ENCODE measurements at regions not wholly inside any gene's neighbourhood (a gene's known extent, or its start where the extent isn't known, plus 50 kb on each side); places are given as distances from the start of the nearest gene placed in this dataset.

DNA sequence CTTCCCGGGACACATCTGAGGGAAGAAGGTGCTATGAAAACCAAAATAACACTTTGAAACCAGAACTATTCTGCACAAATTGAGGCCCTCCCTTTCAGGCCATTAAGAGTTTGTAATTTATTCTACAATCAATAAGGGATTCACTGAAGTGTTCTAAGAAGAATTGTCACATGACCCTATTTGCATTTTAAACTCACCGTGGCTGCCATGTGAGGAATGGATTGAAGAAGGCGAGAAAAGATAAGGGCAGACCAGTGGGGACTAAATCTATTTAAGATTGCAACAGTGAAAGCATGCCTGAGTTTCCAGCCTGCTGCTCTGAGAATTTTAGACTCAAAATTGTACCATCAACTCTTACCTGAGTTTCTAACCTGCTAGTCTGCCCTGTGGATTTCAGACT, 408.8 kb upstream of the SALL1 start:
- DNase-seq, result no peak

DNA sequence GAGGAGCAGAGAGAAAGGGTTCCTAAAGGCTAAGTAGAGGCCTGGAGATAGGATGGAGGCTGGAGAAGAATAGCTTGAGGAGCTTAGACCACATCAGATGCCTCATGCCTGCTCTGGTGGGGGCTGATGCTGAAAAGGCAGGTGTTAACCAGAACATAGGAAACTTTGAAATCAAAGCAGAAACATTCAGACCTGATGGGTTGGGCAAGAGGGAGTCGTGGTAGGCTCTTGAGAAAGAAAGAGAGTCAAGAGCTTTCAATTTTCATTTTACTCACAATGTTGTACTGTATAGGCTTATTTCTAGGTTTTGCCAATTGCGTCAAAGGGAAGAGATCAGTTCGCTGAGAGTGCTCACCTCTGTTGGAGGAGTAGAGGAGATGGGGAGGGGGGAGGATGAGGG, 406.6 kb upstream of the SALL1 start:
- DNase-seq, result no peak

DNA sequence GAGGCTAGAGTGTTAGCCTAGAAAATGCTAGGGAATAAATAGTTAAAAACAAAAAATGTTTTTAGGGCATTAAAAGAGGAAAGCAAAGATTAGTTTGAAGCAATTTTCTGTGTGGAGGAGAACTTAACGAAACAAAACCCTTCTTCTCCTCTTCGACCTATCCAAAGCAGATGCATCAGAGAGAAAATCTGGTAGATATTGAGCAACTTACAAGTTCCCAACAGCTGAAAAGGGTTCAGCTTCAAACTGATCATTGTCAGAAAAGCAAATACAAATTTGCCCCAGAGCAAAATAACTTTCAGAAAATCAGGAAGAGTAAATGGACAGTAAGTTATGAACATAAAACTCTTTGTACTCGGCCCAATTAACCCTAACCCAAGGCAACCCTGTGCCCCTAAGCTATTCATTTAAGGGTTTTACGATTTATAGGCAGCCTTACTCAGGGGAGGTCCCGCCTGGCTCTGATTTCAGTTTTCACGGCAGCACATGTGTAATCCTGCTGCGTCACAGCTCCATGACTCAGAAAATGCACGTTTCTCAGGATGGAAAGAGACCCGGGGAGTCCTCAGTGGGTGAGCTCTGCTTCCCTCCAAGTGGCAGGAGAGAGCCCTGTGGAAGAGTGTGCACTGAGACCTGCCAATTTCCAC, 405.7 kb upstream of the SALL1 start:
- DNase-seq, result no peak

DNA sequence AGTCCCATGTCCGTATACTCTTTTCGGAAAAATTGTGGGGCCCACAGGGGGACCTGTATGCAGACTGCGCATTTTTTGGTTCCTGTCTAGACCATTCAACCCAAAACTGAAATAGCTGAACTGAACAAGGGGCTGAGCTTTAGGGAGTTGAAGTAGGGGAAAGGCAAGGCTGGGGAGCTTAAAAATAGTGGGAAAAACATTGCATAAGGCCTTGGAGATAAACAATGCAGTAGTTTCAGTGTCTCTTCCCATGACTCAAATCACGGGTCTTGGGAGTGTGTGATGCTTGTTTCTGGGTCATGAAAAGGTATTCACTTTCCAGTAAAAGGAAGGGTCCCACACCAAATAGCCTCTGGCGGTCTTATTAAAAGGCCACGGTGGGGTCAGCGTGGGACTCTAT, 402.8 kb upstream of the SALL1 start:
- DNase-seq, result no peak

DNA sequence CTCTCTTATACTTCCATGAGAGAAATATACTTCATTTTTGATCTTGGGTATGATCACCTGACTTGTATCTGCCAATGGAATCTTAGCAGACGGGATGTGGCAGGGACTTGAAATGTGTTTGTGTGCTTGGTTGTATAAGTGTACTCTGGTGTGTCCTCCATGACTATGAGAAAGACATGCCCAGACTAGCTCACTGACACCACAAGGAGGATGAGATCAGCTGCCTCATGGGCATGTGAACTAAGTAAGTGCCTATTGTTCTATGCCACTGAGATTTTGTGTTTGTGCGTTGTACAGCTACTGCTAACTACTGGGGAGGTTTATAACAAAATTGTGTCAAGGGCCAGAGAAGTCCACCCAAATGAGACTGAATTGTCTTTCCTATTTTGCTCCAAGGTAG, 402.2 kb upstream of the SALL1 start:
- DNase-seq, result no peak

DNA sequence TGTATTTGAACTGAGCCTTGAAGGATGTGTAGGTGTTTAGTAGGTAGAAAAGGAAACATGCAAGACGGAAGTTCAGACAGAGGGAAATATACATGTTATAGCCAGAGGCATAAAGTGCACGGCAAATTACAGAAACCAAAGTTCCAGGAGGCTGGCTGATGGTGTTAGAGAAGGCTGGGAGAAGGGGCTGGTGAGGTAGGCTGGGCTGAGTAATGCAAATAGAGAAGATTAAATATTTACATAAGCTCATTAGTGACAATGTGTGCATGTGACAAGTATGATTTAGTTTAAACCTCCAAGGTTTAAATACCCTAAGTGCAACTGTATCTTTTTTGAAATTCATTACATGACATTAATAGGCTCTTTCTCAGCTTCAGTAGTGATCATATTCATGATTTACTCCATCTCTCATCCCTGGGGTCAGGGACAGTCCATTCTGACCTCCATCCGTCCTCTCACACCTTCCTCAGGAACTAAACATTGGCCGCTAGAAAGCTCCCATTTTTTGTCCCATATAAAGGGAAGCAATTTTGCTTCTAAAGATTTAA, 399.8 kb upstream of the SALL1 start:
- DNase-seq, result peak; percentile 19 to 50

DNA sequence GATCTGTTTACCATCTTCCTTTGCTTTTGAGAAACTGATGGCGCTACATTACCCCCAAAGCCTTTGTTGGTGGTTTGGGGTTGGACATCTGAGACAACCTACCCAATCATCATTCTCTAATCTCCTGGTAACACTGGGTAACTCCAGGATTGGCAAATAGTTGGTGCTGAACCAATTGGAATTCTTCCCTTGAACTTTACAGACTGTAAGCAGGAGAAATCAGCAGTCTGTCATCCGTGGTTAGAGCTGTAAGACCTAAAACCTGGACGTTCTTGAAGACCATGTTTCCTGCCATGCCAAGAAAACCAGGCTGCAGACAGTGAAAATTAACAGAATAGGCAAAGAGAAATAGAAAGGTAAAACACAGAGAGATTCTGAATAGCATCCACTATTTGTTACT, 398.8 kb upstream of the SALL1 start:
- no peak for DNase-seq

DNA sequence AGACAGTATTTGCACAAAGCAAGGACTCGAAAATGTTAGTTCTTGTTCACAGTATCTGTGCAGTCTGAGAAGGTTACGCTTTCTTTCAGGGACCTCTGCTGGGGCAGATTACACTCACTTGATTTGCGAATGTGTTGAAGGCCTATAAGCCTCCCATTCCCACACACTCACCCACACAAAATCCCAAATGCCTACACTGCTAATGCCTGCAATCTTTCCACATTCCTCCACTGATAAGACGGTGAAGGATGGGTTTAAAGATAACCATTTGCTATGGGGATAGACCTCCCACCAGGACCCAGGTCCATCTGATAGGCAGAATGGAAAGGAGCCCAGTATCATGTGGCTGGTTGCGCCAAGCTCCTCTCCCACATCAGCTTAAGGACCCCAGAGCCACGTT, 394.9 kb upstream of the SALL1 start:
- no peak for DNase-seq

DNA sequence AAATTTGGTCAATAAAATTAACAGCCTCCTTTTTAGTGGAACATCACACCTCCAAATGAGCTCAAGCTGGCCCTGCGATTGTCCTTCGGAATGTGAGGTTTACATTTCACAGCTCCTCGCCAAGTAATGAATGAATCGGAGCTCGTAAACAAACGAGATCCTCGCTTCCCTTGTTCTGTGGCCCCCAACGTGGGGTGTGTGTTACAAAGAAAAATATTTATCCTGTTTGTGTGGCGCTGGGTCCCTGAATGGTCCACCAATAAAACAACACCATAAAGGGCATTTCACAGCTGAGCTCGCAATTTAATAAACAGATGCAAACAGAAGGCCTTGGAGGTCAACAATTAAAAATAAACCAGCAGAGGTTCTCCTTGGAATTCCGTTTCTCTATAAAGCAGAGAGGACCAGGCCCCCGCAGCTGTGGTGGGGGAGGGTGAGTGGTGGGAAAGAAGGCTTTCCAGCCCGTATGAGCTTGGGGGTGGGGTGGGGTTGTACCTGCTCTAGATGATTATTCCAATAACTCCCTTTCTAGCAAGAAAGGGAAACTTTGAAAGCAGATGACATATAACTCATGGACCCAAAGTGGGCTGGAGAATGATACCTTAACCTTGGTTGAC, 393.9 kb upstream of the SALL1 start:
- DNase-seq, result no peak

DNA sequence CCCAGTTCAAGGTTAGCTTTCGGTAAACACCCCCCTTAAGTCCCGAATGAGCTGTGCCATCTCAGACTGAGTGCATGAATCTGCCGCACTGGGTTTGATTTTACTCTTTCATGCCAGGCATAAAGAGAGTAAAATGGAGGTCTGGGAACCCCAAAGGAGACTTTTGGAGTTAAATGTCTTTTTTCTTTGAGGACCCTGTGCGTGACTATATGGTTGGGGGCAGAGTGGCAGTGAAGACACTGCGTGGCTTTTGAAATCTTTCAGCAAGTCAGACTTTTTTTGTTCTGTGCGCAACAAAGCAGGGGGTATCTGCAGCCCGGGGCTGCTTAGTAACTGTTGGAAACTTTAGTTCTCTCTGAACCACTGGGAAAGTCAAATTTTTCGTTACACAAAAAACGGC, 392.9 kb upstream of the SALL1 start:
- DNase-seq, result no peak

DNA sequence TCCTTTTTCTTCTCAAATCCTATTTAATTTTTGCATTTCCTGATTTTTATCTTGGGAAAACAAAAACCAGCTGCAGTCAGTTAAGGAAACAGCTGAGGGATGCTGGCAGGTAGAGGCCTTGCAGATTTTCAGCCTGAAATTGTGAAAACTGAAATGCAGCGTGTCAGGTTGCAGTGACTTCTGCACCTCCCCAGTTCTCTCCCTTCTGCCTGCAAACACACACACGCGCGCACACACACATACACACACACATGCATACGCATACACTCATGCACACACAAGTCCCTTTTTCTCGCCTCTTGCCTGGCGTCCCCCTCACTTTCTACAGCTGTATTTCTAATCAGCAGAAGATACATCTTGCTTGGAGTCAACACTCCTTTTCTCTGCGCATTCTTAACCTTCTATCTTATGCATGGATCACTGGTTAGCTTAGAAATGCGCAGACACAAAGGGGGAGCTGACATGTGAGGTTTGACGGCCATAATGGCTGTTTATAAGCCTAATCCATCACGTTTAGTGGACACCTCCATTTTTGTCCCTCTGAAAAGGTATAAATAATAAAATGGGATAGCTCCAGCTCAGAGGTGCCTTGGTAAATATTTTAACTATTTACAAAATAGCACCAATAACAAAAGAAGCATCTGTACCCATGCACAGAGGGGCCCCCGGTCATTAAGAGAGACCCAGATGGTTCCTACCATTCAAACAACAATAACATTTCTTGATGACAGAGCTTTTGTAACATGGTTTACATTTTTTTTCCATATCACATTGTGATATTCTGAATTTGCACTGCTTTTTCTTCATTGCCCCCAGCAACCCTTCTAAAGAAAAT, 392.1 kb upstream of the SALL1 start:
- peak in 1 of 2 experiments; percentile 1 for DNase-seq

DNA sequence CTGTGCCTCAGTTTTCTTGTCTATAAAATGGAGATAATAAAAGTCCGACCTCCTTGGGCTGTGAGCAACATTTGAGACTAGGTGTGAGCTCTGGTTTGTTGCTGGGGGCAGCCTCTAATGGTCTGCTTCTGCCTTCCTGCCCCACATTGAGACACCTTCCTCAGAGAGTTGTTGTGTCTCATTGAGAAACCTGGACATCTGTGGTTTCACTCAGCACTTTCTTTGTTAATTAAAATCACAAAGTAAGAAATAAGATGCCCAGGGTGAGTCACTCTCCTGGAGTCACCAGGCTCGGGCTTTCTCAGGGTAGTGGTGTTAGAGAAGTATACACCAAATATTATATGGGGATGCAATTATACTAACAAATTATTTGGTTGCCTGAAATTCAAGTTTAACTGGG, 389.2 kb upstream of the SALL1 start:
- no peak for DNase-seq

DNA sequence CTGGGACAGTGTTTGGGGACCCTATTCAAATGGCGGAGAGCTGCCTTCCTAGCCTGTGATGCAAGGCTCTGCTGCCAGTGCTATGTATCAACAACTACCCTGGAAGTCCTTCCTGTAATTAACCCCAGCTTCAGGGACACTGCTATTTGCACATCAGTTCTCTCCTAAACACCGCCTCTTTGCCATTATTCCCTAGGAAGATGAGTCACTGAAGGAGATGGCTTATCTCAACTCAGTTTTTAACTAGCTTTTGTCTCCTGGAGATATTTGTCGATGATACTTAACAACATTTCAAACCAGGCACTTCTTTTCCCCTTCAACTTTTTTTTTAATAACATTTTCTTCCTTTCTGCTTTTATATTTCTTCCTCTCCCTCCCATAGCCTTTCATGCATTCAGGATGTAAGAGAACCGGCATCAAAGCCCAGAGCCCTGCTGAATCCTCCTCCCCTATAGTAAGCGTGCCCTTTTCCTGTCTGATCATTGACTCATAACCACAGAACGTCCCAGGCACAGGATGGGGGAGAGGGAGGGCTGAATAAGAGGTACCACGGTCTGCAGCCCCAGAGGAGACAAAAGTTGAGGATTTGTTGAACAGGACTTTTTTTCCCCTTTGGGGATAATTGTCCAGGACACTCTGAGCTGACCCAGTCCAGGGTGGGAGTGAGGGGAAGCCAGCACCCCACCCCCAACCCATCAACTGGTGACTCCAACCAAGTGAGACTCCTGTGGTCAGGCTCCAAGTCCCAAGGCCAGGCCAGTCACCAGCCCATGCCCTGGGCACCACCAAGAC, 387.8 kb upstream of the SALL1 start:
- peak in 1 of 2 experiments; percentile 2 for DNase-seq

DNA sequence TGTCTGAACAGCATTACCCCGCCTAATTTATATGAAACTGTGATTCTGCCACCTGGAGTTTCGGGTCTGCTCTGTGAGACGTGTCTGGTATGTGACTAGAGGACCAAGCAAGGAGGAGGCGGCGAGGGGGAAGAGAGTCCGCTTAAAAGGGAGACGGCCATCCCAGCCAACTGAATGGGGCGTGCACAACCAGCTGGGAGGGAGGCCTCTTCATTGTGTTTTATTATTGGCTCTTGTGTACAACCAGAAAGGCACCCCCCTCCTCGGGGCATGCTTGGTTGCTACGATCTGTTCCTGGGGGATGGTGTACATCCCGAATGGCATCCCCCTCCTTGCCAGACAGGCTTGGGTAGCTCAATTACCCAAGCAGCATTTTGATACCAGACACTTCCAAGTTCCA, 384.5 kb upstream of the SALL1 start:
- no peak for DNase-seq

DNA sequence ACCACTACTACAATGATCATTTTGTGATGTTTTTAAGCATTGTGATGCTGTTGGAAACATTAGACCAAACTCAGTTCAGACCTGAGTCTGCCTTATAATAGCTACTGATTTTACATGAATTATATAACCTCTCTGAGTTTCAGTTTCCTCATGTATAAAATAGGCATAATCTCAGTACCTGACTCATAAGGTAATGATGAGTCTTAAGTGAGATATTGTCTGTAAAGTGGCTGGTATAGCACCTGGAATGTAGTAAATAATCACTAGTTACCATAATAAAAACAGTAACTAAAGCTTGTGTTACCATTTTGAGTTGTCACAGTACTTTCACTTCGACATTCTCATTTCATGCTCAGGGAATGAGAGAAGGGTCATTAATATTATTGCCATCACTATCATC, 381.5 kb upstream of the SALL1 start:
- no peak for DNase-seq

DNA sequence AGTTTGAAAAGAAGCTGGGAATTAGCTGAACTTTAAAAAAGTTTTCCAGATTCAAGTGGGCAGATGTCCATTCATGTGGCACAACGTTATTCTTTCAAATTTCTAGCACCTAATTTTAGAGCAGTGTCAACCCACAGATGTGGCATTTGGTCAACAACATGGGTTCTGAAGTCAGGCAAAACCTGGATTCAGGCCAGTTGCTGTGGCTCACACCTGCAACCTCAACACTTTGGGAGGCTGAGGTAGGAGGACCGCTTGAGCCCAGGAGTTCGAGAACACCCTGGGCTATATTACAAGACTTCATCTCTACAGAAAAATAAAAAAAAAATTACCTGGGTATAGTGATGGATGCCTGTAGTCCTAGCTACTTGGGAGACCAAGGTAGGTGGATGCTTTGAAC, 380.2 kb upstream of the SALL1 start:
- no peak for DNase-seq

DNA sequence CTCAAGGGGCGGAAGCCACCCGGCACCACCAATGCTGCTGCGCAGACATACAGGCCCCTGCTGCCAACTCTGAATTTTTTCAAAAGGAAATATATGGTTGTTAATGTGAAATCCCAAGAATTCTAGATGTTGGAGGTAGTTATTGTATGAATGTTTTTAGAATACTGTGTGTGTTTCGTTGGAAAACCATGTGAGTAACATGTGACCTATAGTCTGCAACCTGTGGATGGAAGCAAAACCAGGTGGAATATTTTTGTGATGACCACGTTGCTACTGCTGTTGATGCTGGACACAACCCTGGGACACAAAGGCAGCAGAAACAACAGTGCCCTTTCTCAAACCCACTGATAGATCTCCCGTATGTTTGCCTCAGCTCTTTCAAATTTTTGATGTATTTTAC, 376.3 kb upstream of the SALL1 start:
- DNase-seq, result no peak

DNA sequence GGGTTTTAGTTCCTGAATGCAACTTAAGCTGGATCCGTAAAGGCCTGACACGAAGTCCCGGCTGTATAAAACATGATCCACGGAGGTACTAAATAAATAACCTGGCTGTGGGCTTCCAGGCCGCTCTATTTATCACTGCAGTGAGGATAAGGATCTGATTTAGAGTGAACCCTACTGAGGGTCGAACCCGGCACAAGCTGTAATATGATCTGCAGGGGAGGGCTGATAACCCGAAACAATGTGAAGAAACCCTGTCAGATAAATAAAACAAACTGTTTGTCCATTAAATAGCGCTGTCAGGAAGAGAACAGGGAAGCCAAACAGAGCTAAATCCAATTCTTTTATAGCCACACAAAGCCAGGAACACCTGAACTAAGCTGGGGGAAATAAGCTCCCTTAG, 375.6 kb upstream of the SALL1 start:
- no peak for DNase-seq

DNA sequence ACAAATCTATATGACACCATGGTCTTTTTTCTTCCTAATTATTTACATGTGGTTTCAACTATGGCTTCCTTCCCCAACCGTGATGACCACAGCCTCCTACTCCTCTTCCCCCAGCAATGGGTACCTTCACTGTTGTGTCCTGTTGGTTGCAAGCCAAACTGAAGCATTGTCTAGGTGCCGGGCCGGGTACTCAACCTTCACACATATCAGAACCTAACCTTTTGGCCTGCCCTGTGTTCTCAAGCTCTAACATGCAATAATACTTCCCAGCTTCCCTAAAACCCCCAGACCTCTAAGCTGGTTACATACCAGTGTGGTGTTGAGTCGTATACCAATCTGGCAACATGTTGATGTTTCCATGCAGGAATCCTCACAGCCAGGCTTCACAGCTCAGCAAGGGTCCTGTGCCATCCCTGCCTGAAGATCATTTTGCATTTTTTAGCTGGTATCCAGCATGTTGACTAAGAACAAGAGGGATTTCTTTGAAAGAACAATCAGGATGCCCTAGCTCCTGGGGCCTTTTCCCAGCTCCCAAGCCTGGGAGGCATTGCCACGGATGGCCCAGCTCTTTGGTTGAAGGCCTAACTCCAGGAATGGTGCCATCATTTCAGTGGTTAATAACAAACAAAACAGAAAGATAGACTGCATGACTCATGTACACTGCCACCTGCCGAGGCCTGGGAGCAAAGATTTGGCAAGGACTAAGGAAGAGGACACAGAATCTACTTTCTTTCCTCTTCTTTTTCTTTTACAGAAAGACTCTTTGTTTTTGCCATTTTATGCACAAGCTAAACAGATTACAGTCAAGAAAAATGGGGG, 373.7 kb upstream of the SALL1 start:
- peak in 1 of 2 experiments; percentile 1 for DNase-seq

DNA sequence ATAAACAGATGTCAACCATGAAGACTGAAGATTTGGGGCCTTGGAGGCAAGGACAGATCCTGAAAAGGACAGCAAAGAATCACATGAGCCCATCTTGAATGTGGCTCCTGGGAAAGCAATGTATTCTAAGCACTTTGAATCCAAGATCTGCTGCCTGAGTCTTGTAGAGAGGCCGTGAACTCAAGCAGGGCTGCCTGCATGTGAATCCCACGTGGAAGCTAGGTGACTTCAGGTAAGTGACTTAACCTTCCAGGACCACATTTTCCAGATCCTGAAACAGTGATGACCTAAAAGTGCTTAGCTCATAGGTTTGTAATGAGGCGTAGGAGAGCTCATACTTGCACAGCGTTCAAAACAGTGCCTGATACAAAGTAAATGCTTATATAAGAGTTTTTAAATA, 373.0 kb upstream of the SALL1 start:
- DNase-seq, result no peak

DNA sequence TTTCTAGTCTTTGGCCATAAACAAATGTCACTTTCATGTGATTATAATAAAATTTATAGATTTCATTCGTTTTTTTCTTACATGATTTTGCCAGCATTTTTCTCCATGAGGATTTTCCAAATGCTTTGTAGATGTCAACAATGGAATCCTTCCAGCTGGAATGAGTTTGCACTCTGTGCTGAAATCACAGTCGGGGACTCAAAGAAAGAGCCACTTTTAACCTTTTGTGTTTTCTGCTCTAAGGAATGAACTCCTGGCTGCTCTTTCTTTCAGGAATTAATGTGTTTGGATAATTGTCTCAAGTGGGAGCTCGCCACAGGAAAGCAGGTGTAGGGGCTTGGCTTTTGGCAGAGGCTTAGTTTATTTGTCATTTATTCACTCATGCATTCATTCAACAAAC, 372.3 kb upstream of the SALL1 start:
- no peak for DNase-seq

DNA sequence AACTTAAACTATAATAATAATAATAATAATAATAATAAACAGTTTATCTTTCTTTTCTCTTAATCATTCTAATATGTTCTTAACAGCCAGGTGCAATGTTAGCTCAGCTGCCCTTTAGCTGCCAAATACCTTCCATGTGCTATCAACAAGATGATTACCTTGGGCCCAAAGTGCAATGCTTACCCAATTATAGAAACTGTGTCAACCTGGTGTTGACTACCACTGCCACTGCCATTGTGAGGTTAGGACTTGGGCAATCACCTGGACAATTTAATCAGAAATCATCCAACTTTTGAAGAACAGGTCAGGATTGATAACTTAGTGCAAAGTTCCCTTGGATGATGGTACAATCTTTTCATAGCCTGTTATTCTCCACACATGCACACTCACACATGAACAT, 371.8 kb upstream of the SALL1 start:
- DNase-seq, result no peak

All from NCI-H526 (cell line).